ENCODE measurements at regions not wholly inside any gene's neighbourhood (a gene's known extent, or its start where the extent isn't known, plus 50 kb on each side); places are given as distances from the start of the nearest gene placed in this dataset.

GRCh38 chr18:76052227-76052595 is 442.8 kb downstream of the ZNF516 start:
- Mint-ChIP-seq H3K27me3 (ENCODE audit: low read depth, unreplicated experiment) (peaks cover 11% of the 10 kb centered on the region), H3K27ac (ENCODE audit: unreplicated experiment) (no peak overlapping the region), H3K36me3 (ENCODE audit: low read depth, unreplicated experiment) (no peaks in the 10 kb centered on the region), H3K4me3 (ENCODE audit: unreplicated experiment) (no peak overlapping the region), H3K4me1 (ENCODE audit: low read depth, unreplicated experiment) (no peaks in the 10 kb centered on the region), H3K9me3 (ENCODE audit: unreplicated experiment) (no peaks in the 10 kb centered on the region)
- no peaks in the 10 kb centered on the region for H3K27me3 ChIP-seq (ENCODE audit: insufficient read depth, low read length)
- no peaks in the 10 kb centered on the region for H3K79me2 ChIP-seq (ENCODE audit: insufficient read depth, low read length)
- H3K4me1 ChIP-seq (ENCODE audit: insufficient read depth, low read length): no peaks in the 10 kb centered on the region
- no peaks in the 10 kb centered on the region for H3K9me3 ChIP-seq (ENCODE audit: insufficient read depth, low read depth, low read length)
- H3K4me2 ChIP-seq (ENCODE audit: low read length): no peak overlapping the region
- no peak overlapping the region for H2AFZ ChIP-seq (ENCODE audit: low read depth, low read length)
- H3K36me3 ChIP-seq (ENCODE audit: insufficient read depth, low read length): no peaks in the 10 kb centered on the region
- DNase-seq (ENCODE audit: low read depth) (no peak), FAIRE-seq (no peak)
- H3K27ac ChIP-seq (ENCODE audit: low read depth, low read length): no peak overlapping the region
- H3K9ac ChIP-seq (ENCODE audit: low read length): no peak overlapping the region
- H4K20me1 ChIP-seq (ENCODE audit: insufficient read depth, low read length): no peaks in the 10 kb centered on the region
- no peak overlapping the region for H3K4me3 ChIP-seq (ENCODE audit: insufficient read depth, low read depth, low read length)
- TF ChIP-seq EZH2 (IDR thresholded peaks at IDR 0.05; ENCODE audit: insufficient read depth, low read length) (no peak), CTCF (IDR thresholded peaks at IDR 0.05; ENCODE audit: insufficient read depth, low read depth, low read length) (no peak)

DNA sequence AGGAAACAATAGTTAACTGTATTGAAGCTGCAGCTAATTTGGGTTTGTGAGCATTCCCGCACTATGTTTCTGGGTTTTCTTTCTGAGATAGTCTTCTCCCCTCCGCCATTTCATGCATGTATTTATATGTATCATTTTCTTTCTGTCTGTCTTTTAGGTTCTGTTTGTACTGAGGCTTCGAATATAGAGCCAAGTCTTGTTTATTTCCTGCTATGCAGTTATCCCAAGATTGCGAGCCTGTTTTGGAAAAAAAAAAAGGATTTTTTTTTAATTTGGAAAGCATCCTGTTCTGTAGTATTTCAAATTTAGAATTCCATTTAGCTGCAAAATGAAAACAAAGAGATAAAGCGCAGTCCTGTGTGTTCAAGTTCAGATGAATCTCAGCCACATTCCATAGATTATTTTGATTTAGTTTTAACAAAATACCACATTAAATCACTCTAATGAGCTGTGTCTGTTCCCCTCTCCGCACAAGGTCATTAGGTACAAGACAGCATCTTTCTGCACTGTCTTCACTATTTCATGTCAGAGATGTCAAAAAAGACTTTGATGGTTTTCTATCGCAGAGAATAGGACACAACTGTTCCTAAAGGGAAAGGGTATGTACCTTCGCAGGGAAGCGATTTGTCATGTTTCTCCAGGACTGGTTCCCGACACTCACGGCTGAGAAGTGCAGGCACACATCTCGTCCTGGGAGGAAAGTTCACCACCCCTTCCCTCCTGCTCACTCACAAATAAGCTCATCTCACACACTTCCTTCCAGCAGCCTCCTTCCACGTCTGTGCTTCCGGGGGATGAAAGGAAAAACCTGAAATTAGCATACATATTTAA is 443.4 kb downstream of the ZNF516 start:
- H2AFZ ChIP-seq (ENCODE audit: low read depth, low read length): no peak overlapping the region
- no peak for TF ChIP-seq CTCF (IDR thresholded peaks at IDR 0.05; ENCODE audit: insufficient read depth, low read depth, low read length)
- no peak for TF ChIP-seq EZH2 (IDR thresholded peaks at IDR 0.05; ENCODE audit: insufficient read depth, low read length)
- no peaks in the 10 kb centered on the region for H3K27me3 ChIP-seq (ENCODE audit: insufficient read depth, low read length)
- FAIRE-seq (no peak), DNase-seq (ENCODE audit: low read depth) (no peak)
- Mint-ChIP-seq H3K9me3 (ENCODE audit: unreplicated experiment) (no peaks in the 10 kb centered on the region), H3K27ac (ENCODE audit: unreplicated experiment) (no peak overlapping the region), H3K36me3 (ENCODE audit: low read depth, unreplicated experiment) (no peaks in the 10 kb centered on the region), H3K27me3 (ENCODE audit: low read depth, unreplicated experiment) (peaks cover 13% of the 10 kb centered on the region), H3K4me3 (ENCODE audit: unreplicated experiment) (no peak overlapping the region), H3K4me1 (ENCODE audit: low read depth, unreplicated experiment) (no peaks in the 10 kb centered on the region)
- no peaks in the 10 kb centered on the region for H3K36me3 ChIP-seq (ENCODE audit: insufficient read depth, low read length)
- no peaks in the 10 kb centered on the region for H3K4me1 ChIP-seq (ENCODE audit: insufficient read depth, low read length)
- no peaks in the 10 kb centered on the region for H3K79me2 ChIP-seq (ENCODE audit: insufficient read depth, low read length)
- H4K20me1 ChIP-seq (ENCODE audit: insufficient read depth, low read length): no peaks in the 10 kb centered on the region
- H3K9me3 ChIP-seq (ENCODE audit: insufficient read depth, low read depth, low read length): no peaks in the 10 kb centered on the region
- H3K4me3 ChIP-seq (ENCODE audit: insufficient read depth, low read depth, low read length): no peak overlapping the region
- no peak overlapping the region for H3K4me2 ChIP-seq (ENCODE audit: low read length)
- H3K27ac ChIP-seq (ENCODE audit: low read depth, low read length): no peak overlapping the region
- H3K9ac ChIP-seq (ENCODE audit: low read length): no peak overlapping the region

GRCh38 chr18:76046221-76046620 is 448.8 kb downstream of the ZNF516 start:
- H3K4me2 ChIP-seq (ENCODE audit: low read length): no peak overlapping the region
- no peaks in the 10 kb centered on the region for H3K36me3 Mint-ChIP-seq (ENCODE audit: low read depth, unreplicated experiment)
- H3K4me3 ChIP-seq (ENCODE audit: insufficient read depth, low read depth, low read length): no peak overlapping the region
- H3K36me3 ChIP-seq (ENCODE audit: insufficient read depth, low read length): no peaks in the 10 kb centered on the region
- no peaks in the 10 kb centered on the region for H3K27me3 ChIP-seq (ENCODE audit: insufficient read depth, low read length)
- no peaks in the 10 kb centered on the region for H3K9me3 ChIP-seq (ENCODE audit: insufficient read depth, low read depth, low read length)
- no peak overlapping the region for H3K9ac ChIP-seq (ENCODE audit: low read length)
- H3K27ac Mint-ChIP-seq (ENCODE audit: unreplicated experiment): no peak overlapping the region
- H4K20me1 ChIP-seq (ENCODE audit: insufficient read depth, low read length): no peaks in the 10 kb centered on the region
- no peak overlapping the region for H3K4me3 Mint-ChIP-seq (ENCODE audit: unreplicated experiment)
- no peaks in the 10 kb centered on the region for H3K79me2 ChIP-seq (ENCODE audit: insufficient read depth, low read length)
- TF ChIP-seq EZH2 (IDR thresholded peaks at IDR 0.05; ENCODE audit: insufficient read depth, low read length) (no peak), CTCF (IDR thresholded peaks at IDR 0.05; ENCODE audit: insufficient read depth, low read depth, low read length) (no peak)
- H3K4me1 ChIP-seq (ENCODE audit: insufficient read depth, low read length): no peaks in the 10 kb centered on the region
- no peak for FAIRE-seq
- no peaks in the 10 kb centered on the region for H3K9me3 Mint-ChIP-seq (ENCODE audit: unreplicated experiment)
- DNase-seq (ENCODE audit: low read depth): no peak
- H2AFZ ChIP-seq (ENCODE audit: low read depth, low read length): no peak overlapping the region
- no peaks in the 10 kb centered on the region for H3K4me1 Mint-ChIP-seq (ENCODE audit: low read depth, unreplicated experiment)
- peaks cover 7% of the 10 kb centered on the region for H3K27me3 Mint-ChIP-seq (ENCODE audit: low read depth, unreplicated experiment)
- no peak overlapping the region for H3K27ac ChIP-seq (ENCODE audit: low read depth, low read length)

Data from astrocyte (in vitro differentiated cells and primary cell).